Astrocyte (in vitro differentiated cells and primary cell): ENCODE measurements at regions not wholly inside any gene's neighbourhood (a gene's known extent, or its start where the extent isn't known, plus 50 kb on each side); places are given as distances from the start of the nearest gene placed in this dataset.

ENCODE experiments used
- CTCF ChIP-seq: IDR thresholded peaks from 2 replicates; pipeline ENCODE4 v1.5.1; 2011; ENCODE audit warnings: low read depth, mild to moderate bottlenecking, inconsistent platforms, low read length, moderate library complexity; ENCODE audit not compliant: insufficient read depth
- EZH2 ChIP-seq: IDR thresholded peaks from 2 replicates; pipeline ENCODE4 v1.6.1; 2012; ENCODE audit warnings: mild to moderate bottlenecking, low read length, inconsistent platforms; ENCODE audit not compliant: insufficient read depth

- TF ChIP-seq CTCF (no peak), EZH2 (no peak)
Measured at GRCh38 chr20:50370036-50370566, 140.1 kb upstream of the PTPN1 start.
